ENCODE measurements at regions not wholly inside any gene's neighbourhood (a gene's known extent, or its start where the extent isn't known, plus 50 kb on each side); places are given as distances from the start of the nearest gene placed in this dataset.

- TF ChIP-seq CTCF (IDR thresholded peaks at IDR 0.05) = no peak
- Mint-ChIP-seq H3K4me3 (ENCODE audit: unreplicated experiment) (no peak overlapping the region), H3K27me3 (ENCODE audit: unreplicated experiment) (no peaks in the 10 kb centered on the region), H3K27ac (ENCODE audit: unreplicated experiment) (no peak overlapping the region), H3K4me1 (ENCODE audit: unreplicated experiment) (peaks cover 4% of the 10 kb centered on the region), H3K9me3 (ENCODE audit: unreplicated experiment) (peaks cover 17% of the 10 kb centered on the region), H3K36me3 (ENCODE audit: unreplicated experiment) (no peaks in the 10 kb centered on the region)
- DNase-seq (ENCODE audit: extremely low spot score, unreplicated experiment) = no peak
Measured at GRCh38 chr2:180872255-180872654, 108.2 kb upstream of the UBE2E3 start.

GRCh38 chr2:180871649-180872048, 108.8 kb upstream of the UBE2E3 start:
- Mint-ChIP-seq H3K27me3 (ENCODE audit: unreplicated experiment) (no peaks in the 10 kb centered on the region), H3K36me3 (ENCODE audit: unreplicated experiment) (no peaks in the 10 kb centered on the region), H3K9me3 (ENCODE audit: unreplicated experiment) (peaks cover 13% of the 10 kb centered on the region), H3K4me1 (ENCODE audit: unreplicated experiment) (peaks cover 4% of the 10 kb centered on the region), H3K4me3 (ENCODE audit: unreplicated experiment) (no peak overlapping the region), H3K27ac (ENCODE audit: unreplicated experiment) (no peak overlapping the region)
- DNase-seq (ENCODE audit: extremely low spot score, unreplicated experiment) = no peak
- TF ChIP-seq CTCF (IDR thresholded peaks at IDR 0.05) = no peak

- Mint-ChIP-seq H3K4me3 (ENCODE audit: unreplicated experiment) (no peak overlapping the region), H3K27me3 (ENCODE audit: unreplicated experiment) (no peaks in the 10 kb centered on the region), H3K4me1 (ENCODE audit: unreplicated experiment) (no peaks in the 10 kb centered on the region), H3K36me3 (ENCODE audit: unreplicated experiment) (no peaks in the 10 kb centered on the region), H3K9me3 (ENCODE audit: unreplicated experiment) (no peaks in the 10 kb centered on the region), H3K27ac (ENCODE audit: unreplicated experiment) (no peak overlapping the region)
- no peak for TF ChIP-seq CTCF (IDR thresholded peaks at IDR 0.05)
- DNase-seq (ENCODE audit: extremely low spot score, unreplicated experiment) = no peak
Measured at GRCh38 chr2:180849851-180850250, 130.6 kb upstream of the UBE2E3 start.

GRCh38 chr2:180848393-180848792, 132.0 kb upstream of the UBE2E3 start:
- no peak overlapping the region for H3K4me3 Mint-ChIP-seq (ENCODE audit: unreplicated experiment)
- H3K27ac Mint-ChIP-seq (ENCODE audit: unreplicated experiment) = no peak overlapping the region
- no peaks in the 10 kb centered on the region for H3K9me3 Mint-ChIP-seq (ENCODE audit: unreplicated experiment)
- no peaks in the 10 kb centered on the region for H3K27me3 Mint-ChIP-seq (ENCODE audit: unreplicated experiment)
- no peaks in the 10 kb centered on the region for H3K36me3 Mint-ChIP-seq (ENCODE audit: unreplicated experiment)
- TF ChIP-seq CTCF (IDR thresholded peaks at IDR 0.05) = no peak
- no peak for DNase-seq (ENCODE audit: extremely low spot score, unreplicated experiment)
- H3K4me1 Mint-ChIP-seq (ENCODE audit: unreplicated experiment) = no peaks in the 10 kb centered on the region

- Mint-ChIP-seq H3K27me3 (ENCODE audit: unreplicated experiment) (no peaks in the 10 kb centered on the region), H3K9me3 (ENCODE audit: unreplicated experiment) (no peaks in the 10 kb centered on the region), H3K4me1 (ENCODE audit: unreplicated experiment) (peaks cover under 1% of the 10 kb centered on the region), H3K4me3 (ENCODE audit: unreplicated experiment) (no peak overlapping the region), H3K27ac (ENCODE audit: unreplicated experiment) (no peak overlapping the region), H3K36me3 (ENCODE audit: unreplicated experiment) (no peaks in the 10 kb centered on the region)
- DNase-seq (ENCODE audit: extremely low spot score, unreplicated experiment) = no peak
- peak; percentile 15 for TF ChIP-seq CTCF (IDR thresholded peaks at IDR 0.05)
Measured at GRCh38 chr2:180846756-180847472, 133.5 kb upstream of the UBE2E3 start.

Data from osteocyte (in vitro differentiated cells).